Fibroblast of lung (primary cell): ENCODE measurements at regions not wholly inside any gene's neighbourhood (a gene's known extent, or its start where the extent isn't known, plus 50 kb on each side); places are given as distances from the start of the nearest gene placed in this dataset.
A peak's percentile ranks its signal among the peaks of the same experiment; 100 is the strongest.

Source experiments
- DNase-seq, 2 donors: peaks; one replicate each; pipeline versions ENCODE4 v3.0.0 to v3.0.0-alpha.2; 2010; ENCODE audit warnings: low read depth in 2 of 2
- H2AFZ ChIP-seq: 2 replicates; pipeline ENCODE4 v1.5.1; 2012; ENCODE audit warnings: low read length, control low read depth, inconsistent platforms
- H3K27ac ChIP-seq: 2 replicates; pipeline ENCODE4 v1.5.1; 2011; ENCODE audit warnings: low read length, control low read depth; ENCODE audit not compliant: insufficient read depth
- H3K27me3 ChIP-seq: 2 replicates; pipeline ENCODE4 v1.5.1; 2011; ENCODE audit warnings: mild to moderate bottlenecking, low read length; ENCODE audit not compliant: control insufficient read depth, insufficient read depth
- H3K36me3 ChIP-seq: 2 replicates; pipeline ENCODE4 v1.5.1; 2011; ENCODE audit warnings: low read length; ENCODE audit not compliant: control insufficient read depth, insufficient read depth
- H3K4me1 ChIP-seq: 2 replicates; pipeline ENCODE4 v1.5.1; 2011; ENCODE audit warnings: low read length; ENCODE audit not compliant: control insufficient read depth, insufficient read depth; ENCODE audit errors: extremely low read depth
- H3K4me2 ChIP-seq: 2 replicates; pipeline ENCODE4 v1.5.1; 2011; ENCODE audit warnings: low read length, control low read depth; ENCODE audit not compliant: insufficient read depth; ENCODE audit errors: extremely low read depth
- H3K4me3 ChIP-seq, 4 experiments: fragments of 200-600 bp in 1 of 4; sonication (generic) in 1 of 4; replicated peaks in 1 of 4; 2 replicates each; pipeline ENCODE4 v1.5.1; 2011 to 2016; ENCODE audit warnings: low read length in 4 of 4, low read depth in 3 of 4, mild to moderate bottlenecking in 3 of 4, control low read depth in 2 of 4, inconsistent platforms in 1 of 4, mixed read lengths in 1 of 4; ENCODE audit not compliant: insufficient read depth in 1 of 4; ENCODE audit errors: control extremely low read depth in 1 of 4
- H3K79me2 ChIP-seq: 2 replicates; pipeline ENCODE4 v1.5.1; 2012; ENCODE audit warnings: mild to moderate bottlenecking, low read length, inconsistent platforms; ENCODE audit not compliant: control insufficient read depth, insufficient read depth
- H3K9ac ChIP-seq: 2 replicates; pipeline ENCODE4 v1.5.1; 2011; ENCODE audit warnings: mild to moderate bottlenecking, low read length, control low read depth; ENCODE audit not compliant: insufficient read depth
- H3K9me3 ChIP-seq: 2 replicates; pipeline ENCODE4 v1.5.1; 2012; ENCODE audit warnings: low read depth, low read length; ENCODE audit not compliant: control insufficient read depth, insufficient read depth
- H4K20me1 ChIP-seq: 2 replicates; pipeline ENCODE4 v1.5.1; 2011; ENCODE audit warnings: low read length; ENCODE audit not compliant: control insufficient read depth, insufficient read depth; ENCODE audit errors: extremely low read depth
- CTCF ChIP-seq, 2 donors: IDR thresholded peaks in 1 of 2; conservative IDR thresholded peaks in 1 of 2; 1 replicate in 1 of 2; 2 replicates in 1 of 2; pipeline ENCODE4 v1.5.1; 2011 to 2012; ENCODE audit warnings: low read length in 2 of 2, control low read depth in 1 of 2, inconsistent platforms in 1 of 2, low read depth in 1 of 2, mild to moderate bottlenecking in 1 of 2
- EZH2 ChIP-seq: IDR thresholded peaks from 2 replicates; pipeline ENCODE4 v1.5.1; 2012; ENCODE audit warnings: low read length, control low read depth, mild to moderate bottlenecking; ENCODE audit errors: missing control alignments

GRCh38 chr1:195733826-195734225 lies 874.4 kb downstream of the KCNT2 start:
- no peaks in the 10 kb centered on the region for H3K27me3 ChIP-seq
- H4K20me1 ChIP-seq: no peaks in the 10 kb centered on the region
- H3K9me3 ChIP-seq: no peaks in the 10 kb centered on the region
- DNase-seq: no peak
- H3K79me2 ChIP-seq: no peaks in the 10 kb centered on the region
- H3K9ac ChIP-seq: no peak overlapping the region
- no peaks in the 10 kb centered on the region for H3K4me1 ChIP-seq
- peak in 1 of 2 donors; percentile 20 for TF ChIP-seq CTCF (conservative IDR thresholded peaks at IDR 0.05 in 1 of 2, IDR thresholded peaks at IDR 0.05 in 1 of 2; ENCODE audit: low read depth in 1 of 2, low read length in 2 of 2)
- TF ChIP-seq EZH2: no peak
- no peak overlapping the region for H3K4me2 ChIP-seq
- H3K4me3 ChIP-seq: no peak overlapping the region
- H2AFZ ChIP-seq: no peak overlapping the region
- no peaks in the 10 kb centered on the region for H3K36me3 ChIP-seq
- H3K27ac ChIP-seq: no peak overlapping the region

GRCh38 chr1:195733408-195733807 lies 874.8 kb downstream of the KCNT2 start:
- Histone ChIP-seq H2AFZ (no peak overlapping the region), H3K4me3 (no peak overlapping the region), H3K9me3 (no peaks in the 10 kb centered on the region), H3K4me2 (no peak overlapping the region), H3K36me3 (no peaks in the 10 kb centered on the region), H4K20me1 (no peaks in the 10 kb centered on the region), H3K79me2 (no peaks in the 10 kb centered on the region), H3K27me3 (no peaks in the 10 kb centered on the region), H3K4me1 (no peaks in the 10 kb centered on the region), H3K27ac (no peak overlapping the region), H3K9ac (no peak overlapping the region)
- no peak for DNase-seq
- TF ChIP-seq CTCF (conservative IDR thresholded peaks at IDR 0.05 in 1 of 2, IDR thresholded peaks at IDR 0.05 in 1 of 2; ENCODE audit: low read depth in 1 of 2, low read length in 2 of 2) (no peak), EZH2 (no peak)

- Histone ChIP-seq H3K4me1 (no peaks in the 10 kb centered on the region), H3K4me3 (no peak overlapping the region), H3K9ac (no peak overlapping the region), H3K4me2 (no peak overlapping the region), H4K20me1 (no peaks in the 10 kb centered on the region), H2AFZ (no peak overlapping the region), H3K79me2 (no peaks in the 10 kb centered on the region), H3K36me3 (no peaks in the 10 kb centered on the region), H3K27ac (no peak overlapping the region), H3K9me3 (no peaks in the 10 kb centered on the region), H3K27me3 (no peaks in the 10 kb centered on the region)
- no peak for TF ChIP-seq EZH2
- TF ChIP-seq CTCF (conservative IDR thresholded peaks at IDR 0.05 in 1 of 2, IDR thresholded peaks at IDR 0.05 in 1 of 2; ENCODE audit: low read depth in 1 of 2, low read length in 2 of 2): no peak
- DNase-seq: no peak
These were observed 876.9 kb downstream of the KCNT2 start for GRCh38 chr1:195731385-195731784.
